DND-41 (cell line): ENCODE measurements at regions not wholly inside any gene's neighbourhood (a gene's known extent, or its start where the extent isn't known, plus 50 kb on each side); places are given as distances from the start of the nearest gene placed in this dataset.

Experiments
- EZH2 ChIP-seq: IDR thresholded peaks from 3 replicates; pipeline ENCODE4 v1.6.1; 2012; ENCODE audit warnings: borderline replicate concordance, low read depth, mild to moderate bottlenecking, moderate library complexity, low read length, inconsistent platforms; ENCODE audit not compliant: severe bottlenecking
- TF ChIP-seq, protein P1 (sequence below): IDR thresholded peaks from 2 replicates; pipeline ENCODE4 v1.5.1; 2012; ENCODE audit warnings: borderline replicate concordance, low read length, moderate library complexity, mild to moderate bottlenecking; ENCODE audit not compliant: poor library complexity, severe bottlenecking; ENCODE audit errors: extremely low read depth

DNA sequence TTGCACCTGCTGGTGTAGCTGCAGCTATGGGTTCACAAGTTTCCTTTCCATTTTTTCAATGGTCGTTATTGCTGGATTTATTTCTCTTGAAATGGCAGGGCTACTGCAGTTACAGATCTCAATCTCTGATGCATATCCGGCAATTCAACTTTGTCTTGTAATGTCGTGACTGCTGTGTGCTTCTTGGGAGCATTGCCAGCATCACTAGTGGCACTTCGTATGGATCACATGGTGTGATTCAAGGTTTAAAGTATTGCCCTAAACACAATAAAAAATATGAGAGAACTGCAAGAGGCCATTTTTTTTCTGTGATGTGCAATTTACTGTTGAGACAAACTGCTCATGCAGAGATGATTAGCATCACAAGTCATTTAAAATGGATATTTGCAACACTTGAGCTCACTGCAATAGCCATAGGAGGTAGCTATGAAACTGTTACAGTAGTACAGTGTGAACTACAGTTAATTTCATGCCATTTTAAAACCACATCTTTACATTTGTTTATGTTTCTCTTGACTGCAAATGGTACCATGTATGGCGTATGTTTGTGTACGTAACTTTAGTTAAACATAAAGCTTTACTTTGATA lies 217.4 kb upstream of the PDE3A start:
- TF ChIP-seq, protein P1, sequence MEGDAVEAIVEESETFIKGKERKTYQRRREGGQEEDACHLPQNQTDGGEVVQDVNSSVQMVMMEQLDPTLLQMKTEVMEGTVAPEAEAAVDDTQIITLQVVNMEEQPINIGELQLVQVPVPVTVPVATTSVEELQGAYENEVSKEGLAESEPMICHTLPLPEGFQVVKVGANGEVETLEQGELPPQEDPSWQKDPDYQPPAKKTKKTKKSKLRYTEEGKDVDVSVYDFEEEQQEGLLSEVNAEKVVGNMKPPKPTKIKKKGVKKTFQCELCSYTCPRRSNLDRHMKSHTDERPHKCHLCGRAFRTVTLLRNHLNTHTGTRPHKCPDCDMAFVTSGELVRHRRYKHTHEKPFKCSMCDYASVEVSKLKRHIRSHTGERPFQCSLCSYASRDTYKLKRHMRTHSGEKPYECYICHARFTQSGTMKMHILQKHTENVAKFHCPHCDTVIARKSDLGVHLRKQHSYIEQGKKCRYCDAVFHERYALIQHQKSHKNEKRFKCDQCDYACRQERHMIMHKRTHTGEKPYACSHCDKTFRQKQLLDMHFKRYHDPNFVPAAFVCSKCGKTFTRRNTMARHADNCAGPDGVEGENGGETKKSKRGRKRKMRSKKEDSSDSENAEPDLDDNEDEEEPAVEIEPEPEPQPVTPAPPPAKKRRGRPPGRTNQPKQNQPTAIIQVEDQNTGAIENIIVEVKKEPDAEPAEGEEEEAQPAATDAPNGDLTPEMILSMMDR: no peak
- TF ChIP-seq EZH2: no peak
